Heart left ventricle (tissue), 16 donors: ENCODE measurements at regions not wholly inside any gene's neighbourhood (a gene's known extent, or its start where the extent isn't known, plus 50 kb on each side); places are given as distances from the start of the nearest gene placed in this dataset.

Experiments
- ATAC-seq, 4 donors: fragments of 200-7000 bp; cut with Tn5 transposase; one replicate each; pipeline ENCODE4 v1.9.1; 2020 to 2022; ENCODE audit warnings: moderate library complexity in 4 of 4, mild to moderate bottlenecking in 3 of 4, moderate number of reproducible peaks in 1 of 4
- DNase-seq, 5 donors: peaks; one replicate each; pipeline ENCODE4 v3.0.0-alpha.2; 2020
- H3K27ac ChIP-seq, 12 donors: fragments of 200-600 bp; sonication (generic) in 4 of 12; one replicate each; pipeline versions ENCODE4 v1.5.0 to v1.8.0; 2016 to 2022; ENCODE audit warnings: mild to moderate bottlenecking in 2 of 12
- H3K27me3 ChIP-seq, 9 donors: fragments of 200-600 bp; sonication (generic) in 2 of 9; one replicate each; pipeline versions ENCODE4 v1.5.1 to v1.8.0; 2016 to 2022; ENCODE audit warnings: mild to moderate bottlenecking in 3 of 9
- H3K36me3 ChIP-seq, 9 donors: fragments of 200-600 bp; sonication (generic) in 2 of 9; one replicate each; pipeline versions ENCODE4 v1.5.0 to v1.8.0; 2018 to 2022; ENCODE audit warnings: mild to moderate bottlenecking in 2 of 9
- H3K4me1 ChIP-seq, 12 donors: fragments of 200-600 bp; sonication (generic) in 4 of 12; one replicate each; pipeline versions ENCODE4 v1.5.0 to v1.8.0; 2016 to 2022; ENCODE audit warnings: mild to moderate bottlenecking in 3 of 12
- H3K4me3 ChIP-seq, 12 donors: fragments of 200-600 bp; sonication (generic) in 4 of 12; one replicate each; pipeline versions ENCODE4 v1.5.0 to v1.8.0; 2017 to 2022; ENCODE audit warnings: mild to moderate bottlenecking in 9 of 12, moderate library complexity in 4 of 12
- H3K9me3 ChIP-seq, 12 donors: fragments of 200-600 bp; sonication (generic) in 4 of 12; one replicate each; pipeline versions ENCODE4 v1.5.0 to v1.8.0; 2016 to 2022; ENCODE audit warnings: mild to moderate bottlenecking in 1 of 12
- POLR2A ChIP-seq, 2 donors: fragments of 450-650 bp; IDR thresholded peaks; one replicate each; pipeline ENCODE4 v1.6.1; 2017; ENCODE audit warnings: antibody characterized with exemption in 2 of 2, mild to moderate bottlenecking in 2 of 2, moderate library complexity in 2 of 2
- WGBS, 4 donors: extraction: QIAGEN DNeasy Blood & Tissue Kit in 2 of 4; methylation state at CpG; one replicate each; pipeline versions ENCODE4 v1.1.5 to v1.1.7; 2013 to 2018; 5-methylcytosine and 5-hydroxymethylcytosine counted together
- intact Hi-C, 10 donors: fragments of 100-400 bp; cut with DNase I; formaldehyde crosslinking; loops; one replicate each; pipeline versions ENCODE4 v1.11.1 to v1.14.2; 2022
- TF ChIP-seq, protein P1 (sequence below), 12 donors: fragments of 200-600 bp; sonication (generic) in 4 of 12; IDR thresholded peaks; one replicate each; pipeline versions ENCODE4 v1.5.0 to v1.8.0; 2018 to 2022; ENCODE audit warnings: antibody characterized with exemption in 12 of 12, mild to moderate bottlenecking in 5 of 12
- donor health status: ischemic (EF 13 %, LVEDD 7.1; RV severe dilation, severe dysfunction).
- donor health status: healthy with polysubstance abuse.
- donor health status: DM: no; HTN: yes; CAD: no.
- donor health status: DM: no; HTN: no; CAD: no.
- donor health status: ischemic (EF 25% LVEDD 6.9; RV normal size, moderate dysfunction).
- donor health status: ischemic (EF 25% LVEDD 5.7; RV mildly dilated, moderate dysfunction).
- donor health status: healthy.
- donor health status: DM: yes; HTN: yes; CAD: no.
- donor health status: ischemic (EF 35%, LVEDD 5.7; RV mildly dilated, moderate dysfunction).
- donor health status: nonischemic (EF 11% LVEDD 7.7; RV severe dilation, severe dysfunction).
- donor health status: DM: yes; HTN: yes; CAD: no.
- donor health status: PGD.
- donor health status: ischemic (EF 29% LVEDD 5.4; RV normal size, mild dysfunction).
- donor health status: nonischemic (EF 23%, LVEDD 6.1; RV moderate dilation, normal function).

DNA sequence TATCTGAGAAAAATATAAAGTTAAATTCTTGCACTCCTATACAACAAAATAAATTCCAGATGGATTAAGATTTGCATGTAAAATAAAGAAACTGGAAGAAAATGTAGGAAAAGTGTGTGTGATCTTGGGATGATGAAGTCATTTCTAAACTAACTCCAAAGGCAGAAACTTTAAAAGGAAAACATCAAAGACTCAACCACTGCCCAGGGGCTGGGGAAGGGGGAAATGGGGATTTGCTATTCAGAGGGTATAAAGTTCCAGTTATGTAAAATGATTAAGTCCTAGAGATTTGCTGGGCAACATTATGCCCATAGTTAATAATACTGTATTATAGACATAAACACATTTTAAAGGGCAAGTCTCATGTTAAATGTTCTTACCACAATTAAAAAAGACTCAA, 254.5 kb downstream of the DEPDC1B start:
- intact Hi-C loops, result no loop called here
- TF ChIP-seq, protein P1, sequence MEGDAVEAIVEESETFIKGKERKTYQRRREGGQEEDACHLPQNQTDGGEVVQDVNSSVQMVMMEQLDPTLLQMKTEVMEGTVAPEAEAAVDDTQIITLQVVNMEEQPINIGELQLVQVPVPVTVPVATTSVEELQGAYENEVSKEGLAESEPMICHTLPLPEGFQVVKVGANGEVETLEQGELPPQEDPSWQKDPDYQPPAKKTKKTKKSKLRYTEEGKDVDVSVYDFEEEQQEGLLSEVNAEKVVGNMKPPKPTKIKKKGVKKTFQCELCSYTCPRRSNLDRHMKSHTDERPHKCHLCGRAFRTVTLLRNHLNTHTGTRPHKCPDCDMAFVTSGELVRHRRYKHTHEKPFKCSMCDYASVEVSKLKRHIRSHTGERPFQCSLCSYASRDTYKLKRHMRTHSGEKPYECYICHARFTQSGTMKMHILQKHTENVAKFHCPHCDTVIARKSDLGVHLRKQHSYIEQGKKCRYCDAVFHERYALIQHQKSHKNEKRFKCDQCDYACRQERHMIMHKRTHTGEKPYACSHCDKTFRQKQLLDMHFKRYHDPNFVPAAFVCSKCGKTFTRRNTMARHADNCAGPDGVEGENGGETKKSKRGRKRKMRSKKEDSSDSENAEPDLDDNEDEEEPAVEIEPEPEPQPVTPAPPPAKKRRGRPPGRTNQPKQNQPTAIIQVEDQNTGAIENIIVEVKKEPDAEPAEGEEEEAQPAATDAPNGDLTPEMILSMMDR (IDR thresholded peaks at IDR 0.05), result no peak
- TF ChIP-seq POLR2A (IDR thresholded peaks at IDR 0.05), result no peak

DNA sequence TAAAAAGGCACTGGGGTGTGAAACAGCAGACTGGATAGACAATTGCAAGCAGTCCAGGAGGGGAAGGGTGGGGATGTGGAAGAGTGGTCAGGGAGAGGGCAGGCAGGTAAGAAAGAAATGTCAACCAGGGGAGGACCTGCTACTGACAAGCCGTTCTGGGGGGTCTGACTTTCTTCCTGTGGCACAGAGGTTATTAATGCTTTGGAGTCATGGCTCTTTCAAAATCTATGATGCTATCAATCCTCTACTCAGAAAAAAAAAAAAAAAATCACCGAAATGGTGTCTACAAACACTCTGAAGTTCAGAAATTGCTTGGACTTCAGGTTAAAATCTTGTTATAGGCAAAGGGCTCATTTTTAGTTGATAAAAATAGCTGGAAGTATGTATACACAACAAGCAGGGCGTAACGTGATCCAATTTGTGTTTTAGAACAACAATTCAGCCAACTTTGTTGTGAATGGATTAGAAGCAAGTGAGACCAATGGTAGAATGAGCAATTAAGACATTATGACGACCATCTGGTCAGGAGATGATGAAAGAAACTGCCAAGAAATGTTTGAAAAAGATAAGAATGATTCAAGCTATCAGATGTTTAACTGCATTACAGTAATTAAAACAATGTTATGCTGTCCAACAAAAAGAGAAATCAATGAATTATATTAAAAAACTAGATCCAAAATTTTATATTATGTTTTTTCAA, 255.2 kb downstream of the DEPDC1B start:
- H3K9me3 ChIP-seq, result peaks cover 0 to 3% (median 0%) of the 10 kb centered on the region in 12 donors
- H3K27ac ChIP-seq, result no peak overlapping the region
- ATAC-seq, result no peak
- WGBS, 4 donors, result 72 to 77% (median 74%) methylated on average over 5 of the region's 5 CpGs
- no peak for TF ChIP-seq POLR2A (IDR thresholded peaks at IDR 0.05)
- TF ChIP-seq, protein P1 (IDR thresholded peaks at IDR 0.05), result no peak
- no peaks in the 10 kb centered on the region for H3K4me1 ChIP-seq
- H3K36me3 ChIP-seq, result no peaks in the 10 kb centered on the region
- no peak overlapping the region for H3K4me3 ChIP-seq
- no peak for DNase-seq
- intact Hi-C loops, result no loop called here
- H3K27me3 ChIP-seq, result no peaks in the 10 kb centered on the region

More for the DNA sequence above, 254.5 kb downstream of the DEPDC1B start:
- H3K27me3 ChIP-seq, result no peaks in the 10 kb centered on the region
- H3K27ac ChIP-seq, result no peak overlapping the region
- no peaks in the 10 kb centered on the region for H3K4me1 ChIP-seq
- no peaks in the 10 kb centered on the region for H3K36me3 ChIP-seq
- ATAC-seq (no peak), DNase-seq (no peak)
- H3K4me3 ChIP-seq, result no peak overlapping the region
- peaks cover 0 to 3% (median 0%) of the 10 kb centered on the region in 12 donors for H3K9me3 ChIP-seq

DNA sequence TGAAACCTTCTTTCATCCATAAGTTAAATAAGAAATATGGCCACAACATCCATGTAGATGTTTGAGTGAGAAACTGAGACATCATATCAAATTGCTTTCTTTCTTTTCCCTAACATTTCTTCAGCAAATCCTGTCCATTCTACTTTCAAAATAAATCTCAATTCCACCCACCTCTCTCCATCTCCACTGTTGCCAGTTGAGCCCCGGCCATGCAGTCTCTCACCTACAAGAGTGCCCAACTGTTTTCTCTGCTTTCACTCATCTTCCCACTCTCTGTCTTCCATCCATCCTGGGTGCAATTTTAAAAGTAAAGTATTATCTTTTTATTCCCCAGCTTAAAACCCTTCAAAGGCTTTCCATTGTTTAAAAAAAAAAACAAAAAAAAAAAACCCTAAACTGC, 260.4 kb downstream of the DEPDC1B start:
- H3K4me3 ChIP-seq, result no peak overlapping the region
- H3K4me1 ChIP-seq, result no peaks in the 10 kb centered on the region
- TF ChIP-seq POLR2A (IDR thresholded peaks at IDR 0.05), result no peak
- TF ChIP-seq, protein P1 (IDR thresholded peaks at IDR 0.05), result no peak
- no peak for DNase-seq
- no peaks in the 10 kb centered on the region for H3K27me3 ChIP-seq
- 91 to 98% (median 95%) methylated on average over 1 of the region's 1 CpG for WGBS, 4 donors
- ATAC-seq, result no peak
- H3K36me3 ChIP-seq, result no peaks in the 10 kb centered on the region
- intact Hi-C loops, result no loop called here
- no peak overlapping the region for H3K27ac ChIP-seq
- H3K9me3 ChIP-seq, result no peaks in the 10 kb centered on the region

DNA sequence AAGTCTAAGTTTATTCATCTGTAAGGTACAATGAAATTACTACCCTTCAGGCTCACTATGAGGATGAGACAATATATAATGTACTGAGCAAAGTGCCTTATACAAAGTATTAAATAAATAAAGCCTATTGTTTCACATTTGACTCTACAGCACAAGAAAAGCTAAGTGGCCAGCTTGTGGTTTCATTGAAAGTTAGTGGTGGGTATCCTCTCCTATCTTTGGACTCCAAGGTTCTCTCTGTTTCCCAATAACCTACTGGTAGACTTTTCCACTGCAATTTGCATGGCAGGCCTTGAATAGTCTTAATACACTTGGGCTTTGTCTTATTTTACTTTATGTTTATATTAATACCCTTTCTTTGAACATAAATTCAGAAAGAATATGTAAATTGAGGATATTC, 262.7 kb downstream of the DEPDC1B start:
- H3K4me1 ChIP-seq, result no peaks in the 10 kb centered on the region
- H3K4me3 ChIP-seq, result no peak overlapping the region
- H3K9me3 ChIP-seq, result peaks cover 0 to 7% (median 0%) of the 10 kb centered on the region in 12 donors
- H3K36me3 ChIP-seq, result no peaks in the 10 kb centered on the region
- no peak for DNase-seq
- no peak for TF ChIP-seq POLR2A (IDR thresholded peaks at IDR 0.05)
- TF ChIP-seq, protein P1 (IDR thresholded peaks at IDR 0.05), result no peak
- intact Hi-C loops, result no loop called here
- H3K27me3 ChIP-seq, result no peaks in the 10 kb centered on the region
- ATAC-seq, result no peak
- H3K27ac ChIP-seq, result no peak overlapping the region
